Panc1 (cell line): ENCODE measurements at regions not wholly inside any gene's neighbourhood (a gene's known extent, or its start where the extent isn't known, plus 50 kb on each side); places are given as distances from the start of the nearest gene placed in this dataset.

Experiments
- ATAC-seq: fragments of 200-7000 bp; cut with Tn5 transposase; 2 replicates; pipeline ENCODE4 v1.9.1; 2020; ENCODE audit warnings: mild to moderate bottlenecking, moderate library complexity
- BruUV-seq: library from RNA; stranded (reverse); fragments of 400-500 nt; replicated peaks from 2 replicates; lab custom pipeline; 2021; lab: Mats Ljungman, UMichigan
- CTCF ChIA-PET: fragments of 300-600 bp; sonication (Branson Sonifier 250); formaldehyde crosslinking; loops from one replicate; lab custom pipeline; 2022; ENCODE audit warnings: antibody characterized with exemption; lab: Charles Lee
- POLR2A ChIA-PET: fragments of 300-600 bp; sonication (Branson Sonifier 250); formaldehyde crosslinking; loops from one replicate; lab custom pipeline; 2022; ENCODE audit warnings: antibody characterized with exemption; lab: Charles Lee
- DNase-seq: peaks from one replicate; pipeline ENCODE4 v3.0.0-alpha.2; 2010; ENCODE audit warnings: low read depth, low spot score
- H3K27ac ChIP-seq: 2 replicates; pipeline ENCODE4 v1.5.1; 2011; ENCODE audit warnings: mild to moderate bottlenecking, low read length, inconsistent platforms
- H3K27me3 ChIP-seq: fragments of 200-500 bp; sonication (Bioruptor generic); 2 replicates; pipeline ENCODE4 v1.6.0; 2014; ENCODE audit warnings: low read length, inconsistent platforms; ENCODE audit not compliant: control insufficient read depth, insufficient read depth
- H3K36me3 ChIP-seq: fragments of 200-500 bp; sonication (Bioruptor generic); 2 replicates; pipeline ENCODE4 v1.5.1; 2014; ENCODE audit warnings: inconsistent platforms, mild to moderate bottlenecking, low read length, moderate library complexity; ENCODE audit not compliant: control insufficient read depth, insufficient read depth
- H3K4me1 ChIP-seq: 2 replicates; pipeline ENCODE4 v1.5.1; 2011; ENCODE audit warnings: inconsistent platforms, mild to moderate bottlenecking, low read length, moderate library complexity; ENCODE audit not compliant: control insufficient read depth, insufficient read depth
- H3K4me3 ChIP-seq, 2 experiments: 2 replicates each; pipeline ENCODE4 v1.5.1; 2011 to 2012; ENCODE audit warnings: low read depth in 2 of 2, low read length in 2 of 2, mild to moderate bottlenecking in 2 of 2, inconsistent platforms in 1 of 2, moderate library complexity in 1 of 2
- H3K9me3 ChIP-seq: fragments of 200-500 bp; sonication (Bioruptor generic); 2 replicates; pipeline ENCODE4 v1.5.1; 2014; ENCODE audit warnings: low read depth, mild to moderate bottlenecking, inconsistent platforms, low read length, moderate library complexity; ENCODE audit not compliant: control insufficient read depth, insufficient read depth
- POLR2AphosphoS5 ChIP-seq: IDR thresholded peaks from 2 replicates; pipeline ENCODE4 v1.6.1; 2012; ENCODE audit warnings: mild to moderate bottlenecking, low read depth, low read length, moderate library complexity
- SIN3A ChIP-seq: IDR thresholded peaks from 2 replicates; pipeline ENCODE4 v1.6.1; 2012; ENCODE audit warnings: low read depth, mild to moderate bottlenecking, low read length, moderate library complexity, borderline replicate concordance; ENCODE audit not compliant: insufficient read depth
- TCF7L2 ChIP-seq: IDR thresholded peaks from 2 replicates; pipeline ENCODE4 v1.6.1; 2011; ENCODE audit warnings: mild to moderate bottlenecking, low read depth, low read length, inconsistent platforms
- in situ Hi-C: cut with HindIII; loops from 2 replicates; pipeline ENCODE4 v1.10.0; 2016; ENCODE audit warnings: low sequenced_read_pairs, low pct_unique_long_range_greater_than_20kb
- intact Hi-C: fragments of 100-400 bp; cut with micrococcal nuclease; formaldehyde crosslinking; loops from one replicate; pipeline ENCODE4 v1.10.0; 2022; ENCODE audit not compliant: unreplicated experiment
- TF ChIP-seq, protein P1 (sequence below), 2 experiments: IDR thresholded peaks; 2 replicates each; pipeline ENCODE4 v1.6.1; 2011 to 2012; ENCODE audit warnings: low read depth in 2 of 2, control low read depth in 1 of 2, low read length in 1 of 2, mild to moderate bottlenecking in 1 of 2, moderate library complexity in 1 of 2; ENCODE audit not compliant: insufficient read depth in 1 of 2
- TF ChIP-seq, protein P2 (sequence below): fragments of 450-650 bp; IDR thresholded peaks from 2 replicates; pipeline ENCODE4 v1.5.1; 2017; ENCODE audit warnings: mild to moderate bottlenecking

DNA sequence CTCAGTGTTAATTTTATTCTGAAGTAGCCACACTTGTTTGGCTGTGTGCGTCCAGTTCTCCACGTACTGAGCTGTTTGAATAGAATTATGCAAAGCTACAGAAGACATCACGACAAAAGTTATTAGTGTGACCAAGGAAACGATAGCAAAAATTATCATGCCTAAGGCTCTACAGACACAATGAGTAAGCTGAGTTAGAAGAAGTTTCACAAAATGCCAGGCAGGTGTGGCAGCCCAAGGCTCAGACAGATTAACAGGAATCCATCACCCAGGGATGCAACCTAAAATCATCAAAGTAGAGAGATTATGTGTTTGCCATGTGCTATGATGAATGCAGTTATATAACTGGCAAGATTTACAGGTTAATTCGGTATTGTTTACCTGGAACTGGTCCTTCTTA lies 73.1 kb upstream of the INCENP start:
- ChIA-PET POLR2A (no interaction called here), CTCF (no interaction called here)
- TF ChIP-seq TCF7L2 (no peak), SIN3A (no peak), POLR2AphosphoS5 (no peak)
- TF ChIP-seq, protein P1, sequence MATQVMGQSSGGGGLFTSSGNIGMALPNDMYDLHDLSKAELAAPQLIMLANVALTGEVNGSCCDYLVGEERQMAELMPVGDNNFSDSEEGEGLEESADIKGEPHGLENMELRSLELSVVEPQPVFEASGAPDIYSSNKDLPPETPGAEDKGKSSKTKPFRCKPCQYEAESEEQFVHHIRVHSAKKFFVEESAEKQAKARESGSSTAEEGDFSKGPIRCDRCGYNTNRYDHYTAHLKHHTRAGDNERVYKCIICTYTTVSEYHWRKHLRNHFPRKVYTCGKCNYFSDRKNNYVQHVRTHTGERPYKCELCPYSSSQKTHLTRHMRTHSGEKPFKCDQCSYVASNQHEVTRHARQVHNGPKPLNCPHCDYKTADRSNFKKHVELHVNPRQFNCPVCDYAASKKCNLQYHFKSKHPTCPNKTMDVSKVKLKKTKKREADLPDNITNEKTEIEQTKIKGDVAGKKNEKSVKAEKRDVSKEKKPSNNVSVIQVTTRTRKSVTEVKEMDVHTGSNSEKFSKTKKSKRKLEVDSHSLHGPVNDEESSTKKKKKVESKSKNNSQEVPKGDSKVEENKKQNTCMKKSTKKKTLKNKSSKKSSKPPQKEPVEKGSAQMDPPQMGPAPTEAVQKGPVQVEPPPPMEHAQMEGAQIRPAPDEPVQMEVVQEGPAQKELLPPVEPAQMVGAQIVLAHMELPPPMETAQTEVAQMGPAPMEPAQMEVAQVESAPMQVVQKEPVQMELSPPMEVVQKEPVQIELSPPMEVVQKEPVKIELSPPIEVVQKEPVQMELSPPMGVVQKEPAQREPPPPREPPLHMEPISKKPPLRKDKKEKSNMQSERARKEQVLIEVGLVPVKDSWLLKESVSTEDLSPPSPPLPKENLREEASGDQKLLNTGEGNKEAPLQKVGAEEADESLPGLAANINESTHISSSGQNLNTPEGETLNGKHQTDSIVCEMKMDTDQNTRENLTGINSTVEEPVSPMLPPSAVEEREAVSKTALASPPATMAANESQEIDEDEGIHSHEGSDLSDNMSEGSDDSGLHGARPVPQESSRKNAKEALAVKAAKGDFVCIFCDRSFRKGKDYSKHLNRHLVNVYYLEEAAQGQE (IDR thresholded peaks at IDR 0.05; ENCODE audit: insufficient read depth in 1 of 2, low read depth in 2 of 2, low read length in 1 of 2): no peak
- TF ChIP-seq, protein P2, sequence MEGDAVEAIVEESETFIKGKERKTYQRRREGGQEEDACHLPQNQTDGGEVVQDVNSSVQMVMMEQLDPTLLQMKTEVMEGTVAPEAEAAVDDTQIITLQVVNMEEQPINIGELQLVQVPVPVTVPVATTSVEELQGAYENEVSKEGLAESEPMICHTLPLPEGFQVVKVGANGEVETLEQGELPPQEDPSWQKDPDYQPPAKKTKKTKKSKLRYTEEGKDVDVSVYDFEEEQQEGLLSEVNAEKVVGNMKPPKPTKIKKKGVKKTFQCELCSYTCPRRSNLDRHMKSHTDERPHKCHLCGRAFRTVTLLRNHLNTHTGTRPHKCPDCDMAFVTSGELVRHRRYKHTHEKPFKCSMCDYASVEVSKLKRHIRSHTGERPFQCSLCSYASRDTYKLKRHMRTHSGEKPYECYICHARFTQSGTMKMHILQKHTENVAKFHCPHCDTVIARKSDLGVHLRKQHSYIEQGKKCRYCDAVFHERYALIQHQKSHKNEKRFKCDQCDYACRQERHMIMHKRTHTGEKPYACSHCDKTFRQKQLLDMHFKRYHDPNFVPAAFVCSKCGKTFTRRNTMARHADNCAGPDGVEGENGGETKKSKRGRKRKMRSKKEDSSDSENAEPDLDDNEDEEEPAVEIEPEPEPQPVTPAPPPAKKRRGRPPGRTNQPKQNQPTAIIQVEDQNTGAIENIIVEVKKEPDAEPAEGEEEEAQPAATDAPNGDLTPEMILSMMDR: no peak
- in situ Hi-C loops: no loop called here
- Histone ChIP-seq H3K4me3 (no peak overlapping the region), H3K27me3 (no peaks in the 10 kb centered on the region), H3K27ac (no peak overlapping the region), H3K4me1 (no peaks in the 10 kb centered on the region), H3K36me3 (no peaks in the 10 kb centered on the region), H3K9me3 (no peaks in the 10 kb centered on the region)
- ATAC-seq: no peak
- intact Hi-C loops: no loop called here
- no TSS peak for BruUV-seq
- no peak for DNase-seq

DNA sequence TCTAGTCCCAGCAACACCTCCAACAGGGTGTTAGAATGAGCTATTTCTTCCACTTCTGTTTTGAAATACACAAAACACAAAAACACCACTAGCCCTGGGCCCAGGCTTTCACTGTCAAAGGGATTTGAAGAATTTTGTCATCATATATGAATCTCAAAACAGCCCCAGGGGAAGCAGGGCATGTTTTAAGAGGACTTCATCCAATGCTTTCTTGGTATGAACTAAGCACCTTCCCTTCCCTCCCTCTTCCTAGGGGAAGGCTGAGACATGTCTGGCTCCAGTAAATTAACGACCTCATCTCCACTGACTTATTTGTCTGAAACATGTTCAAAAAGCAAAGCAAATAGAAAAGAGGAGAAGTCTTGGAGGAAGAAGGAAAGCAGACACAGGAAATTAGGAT lies 75.7 kb upstream of the INCENP start:
- no peak for TF ChIP-seq TCF7L2
- no peak for TF ChIP-seq SIN3A
- TF ChIP-seq, protein P1 (IDR thresholded peaks at IDR 0.05; ENCODE audit: insufficient read depth in 1 of 2, low read depth in 2 of 2, low read length in 1 of 2): no peak
- TF ChIP-seq, protein P2: no peak
- TF ChIP-seq POLR2AphosphoS5: no peak
- ChIA-PET CTCF (no interaction called here), POLR2A (interaction anchor here (0.5 to 0.7 kb wide), 3 partner anchors 12 to 115 kb away, joined by 3 to 7 read pairs (median 4); no protein-coding TSS in a partner anchor)
- intact Hi-C loops: no loop called here
- no peaks in the 10 kb centered on the region for H3K36me3 ChIP-seq
- no peaks in the 10 kb centered on the region for H3K27me3 ChIP-seq
- no peaks in the 10 kb centered on the region for H3K4me1 ChIP-seq
- H3K27ac ChIP-seq: no peak overlapping the region
- no peaks in the 10 kb centered on the region for H3K9me3 ChIP-seq
- no TSS peak for BruUV-seq
- DNase-seq (no peak), ATAC-seq (no peak)
- in situ Hi-C loops: no loop called here
- H3K4me3 ChIP-seq: no peak overlapping the region
